ENCODE measurements at regions not wholly inside any gene's neighbourhood (a gene's known extent, or its start where the extent isn't known, plus 50 kb on each side); places are given as distances from the start of the nearest gene placed in this dataset.
"Not testable (repeated sequence)": the region's sequence is repeated elsewhere in the genome, so short reads cannot be mapped to it uniquely, and the experiment has no call there.

DNA sequence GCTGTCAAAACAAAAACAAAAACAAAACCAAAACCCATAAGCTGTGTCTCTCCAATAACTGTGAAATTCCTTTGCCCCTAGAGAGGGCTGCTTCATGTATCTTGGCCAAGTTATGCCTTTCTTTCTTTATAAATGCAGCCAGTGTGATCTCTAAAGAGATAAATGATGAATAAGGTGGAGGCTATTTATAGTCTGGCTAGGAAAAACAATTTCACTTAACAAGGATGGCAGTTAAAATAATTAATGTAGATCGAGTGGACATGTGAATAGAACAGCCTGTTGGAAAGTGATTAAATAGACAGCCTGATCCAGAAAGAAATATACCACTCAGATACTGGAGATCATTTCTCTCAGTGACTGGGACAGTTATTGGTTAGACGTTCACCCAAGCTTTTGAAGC lies 1666.9 kb upstream of the CELF4 start:
- no peak overlapping the region for H2AK5ac ChIP-seq (ENCODE audit: low read length, severe bottlenecking)
- no peaks in the 10 kb centered on the region for H3K79me1 ChIP-seq (replicated peaks; ENCODE audit: low read length, poor library complexity, severe bottlenecking)
- no peak overlapping the region for H2BK15ac ChIP-seq (ENCODE audit: low read depth, poor library complexity, severe bottlenecking)
- H2BK5ac ChIP-seq (ENCODE audit: low read depth, low read length, poor library complexity, severe bottlenecking) = no peak overlapping the region
- no peak overlapping the region for H2AFZ ChIP-seq (ENCODE audit: low read depth, low read length)
- H3K9me3 ChIP-seq (ENCODE audit: control insufficient read depth, low read length) = peaks cover 3% of the 10 kb centered on the region
- no peak overlapping the region for H3K23ac ChIP-seq (ENCODE audit: low read length in 2 of 2)
- H4K8ac ChIP-seq (ENCODE audit: low read length) = no peak overlapping the region
- no peaks in the 10 kb centered on the region for H3K4me1 ChIP-seq (ENCODE audit: control insufficient read depth, insufficient read depth, low read depth, low read length)
- no peak overlapping the region for H3K18ac ChIP-seq (ENCODE audit: low read depth in 1 of 2, low read length in 2 of 2)
- H4K91ac ChIP-seq (ENCODE audit: low read length) = no peak overlapping the region
- no peak overlapping the region for H3K4me2 ChIP-seq (ENCODE audit: low read length, poor library complexity, severe bottlenecking)
- no peak overlapping the region for H2BK12ac ChIP-seq (ENCODE audit: low read length in 2 of 2)
- 91% methylated on average over 2 of the region's 2 CpGs for WGBS
- H3K4ac ChIP-seq (ENCODE audit: low read depth in 1 of 2, low read length in 2 of 2) = no peak overlapping the region
- H3K27me3 ChIP-seq (ENCODE audit: control insufficient read depth in 1 of 2, insufficient read depth in 1 of 2, low read length in 2 of 2) = no peaks in the 10 kb centered on the region
- H3K27ac ChIP-seq (ENCODE audit: low read length, poor library complexity, severe bottlenecking) = no peak overlapping the region
- H3K14ac ChIP-seq (ENCODE audit: low read length in 2 of 2) = no peak overlapping the region
- H3K9ac ChIP-seq (ENCODE audit: low read length) = no peak overlapping the region
- no peak overlapping the region for H2BK120ac ChIP-seq (ENCODE audit: low read depth, low read length)
- H3K36me3 ChIP-seq (ENCODE audit: control insufficient read depth in 1 of 2, insufficient read depth in 2 of 2, low read depth in 1 of 2, low read length in 2 of 2) = no peaks in the 10 kb centered on the region
- no peak for DNase-seq
- H3K4me3 ChIP-seq (ENCODE audit: insufficient read depth in 1 of 2, low read depth in 1 of 2, low read length in 2 of 2) = no peak overlapping the region

DNA sequence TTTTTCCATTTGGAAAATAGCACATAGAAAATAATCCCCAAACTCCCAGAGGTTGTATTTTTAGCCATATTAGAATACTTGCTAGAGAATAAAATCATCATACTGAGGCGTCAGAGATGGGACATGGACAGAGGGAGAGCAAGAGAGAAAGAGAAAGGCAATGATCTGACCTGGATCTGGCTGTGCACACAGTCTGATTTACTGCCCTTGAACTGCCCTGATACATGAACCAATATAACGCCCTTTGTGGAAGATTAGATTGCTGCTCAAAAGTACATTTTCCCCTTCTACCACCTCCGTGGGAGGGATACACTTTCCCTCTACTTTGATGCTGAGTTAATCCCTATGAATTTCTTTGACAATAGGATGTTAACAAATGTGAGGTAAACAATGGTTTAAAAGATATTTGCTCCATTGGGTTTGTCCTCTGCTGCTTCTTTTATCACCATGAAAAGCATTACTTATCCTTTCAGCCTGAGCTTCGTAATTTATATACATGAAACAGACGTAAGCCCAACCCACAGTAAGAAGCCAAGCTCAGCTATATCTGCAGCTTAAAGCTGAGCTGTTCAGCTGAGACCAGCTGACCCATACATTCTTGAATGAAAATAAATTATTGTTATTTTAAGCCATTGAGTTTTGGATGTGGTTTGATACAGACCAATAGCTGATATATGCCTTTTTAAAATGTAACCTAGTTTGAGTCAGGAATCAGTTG lies 1664.6 kb upstream of the CELF4 start:
- Histone ChIP-seq H3K9ac (ENCODE audit: low read length) (no peak overlapping the region), H2BK5ac (ENCODE audit: low read depth, low read length, poor library complexity, severe bottlenecking) (no peak overlapping the region), H2AFZ (ENCODE audit: low read depth, low read length) (no peak overlapping the region), H3K18ac (ENCODE audit: low read depth in 1 of 2, low read length in 2 of 2) (no peak overlapping the region), H3K23ac (ENCODE audit: low read length in 2 of 2) (no peak overlapping the region), H4K91ac (ENCODE audit: low read length) (no peak overlapping the region), H3K27me3 (ENCODE audit: control insufficient read depth in 1 of 2, insufficient read depth in 1 of 2, low read length in 2 of 2) (no peaks in the 10 kb centered on the region), H3K4ac (ENCODE audit: low read depth in 1 of 2, low read length in 2 of 2) (no peak overlapping the region), H2BK12ac (ENCODE audit: low read length in 2 of 2) (no peak overlapping the region), H2BK15ac (ENCODE audit: low read depth, poor library complexity, severe bottlenecking) (no peak overlapping the region), H3K36me3 (ENCODE audit: control insufficient read depth in 1 of 2, insufficient read depth in 2 of 2, low read depth in 1 of 2, low read length in 2 of 2) (no peaks in the 10 kb centered on the region), H3K4me2 (ENCODE audit: low read length, poor library complexity, severe bottlenecking) (no peak overlapping the region), H3K79me1 (replicated peaks; ENCODE audit: low read length, poor library complexity, severe bottlenecking) (no peaks in the 10 kb centered on the region), H3K27ac (ENCODE audit: low read length, poor library complexity, severe bottlenecking) (no peak overlapping the region), H2BK120ac (ENCODE audit: low read depth, low read length) (no peak overlapping the region), H4K8ac (ENCODE audit: low read length) (no peak overlapping the region), H3K4me3 (ENCODE audit: insufficient read depth in 1 of 2, low read depth in 1 of 2, low read length in 2 of 2) (no peak overlapping the region), H3K4me1 (ENCODE audit: control insufficient read depth, insufficient read depth, low read depth, low read length) (no peaks in the 10 kb centered on the region), H2AK5ac (ENCODE audit: low read length, severe bottlenecking) (no peak overlapping the region), H3K14ac (ENCODE audit: low read length in 2 of 2) (no peak overlapping the region), H3K9me3 (ENCODE audit: control insufficient read depth, low read length) (no peaks in the 10 kb centered on the region)
- WGBS = 86% methylated on average over 4 of the region's 5 CpGs
- no peak for DNase-seq

- not testable (repeated sequence) for H2AK5ac ChIP-seq (ENCODE audit: low read length, severe bottlenecking); H3K27ac ChIP-seq (ENCODE audit: low read length, poor library complexity, severe bottlenecking); H3K4me1 ChIP-seq (ENCODE audit: control insufficient read depth, insufficient read depth, low read depth, low read length); H2BK120ac ChIP-seq (ENCODE audit: low read depth, low read length); H3K18ac ChIP-seq (ENCODE audit: low read depth in 1 of 2, low read length in 2 of 2); H3K36me3 ChIP-seq (ENCODE audit: control insufficient read depth in 1 of 2, insufficient read depth in 2 of 2, low read depth in 1 of 2, low read length in 2 of 2); H4K8ac ChIP-seq (ENCODE audit: low read length); H3K4ac ChIP-seq (ENCODE audit: low read depth in 1 of 2, low read length in 2 of 2); H3K9me3 ChIP-seq (ENCODE audit: control insufficient read depth, low read length); H2BK5ac ChIP-seq (ENCODE audit: low read depth, low read length, poor library complexity, severe bottlenecking); H2BK15ac ChIP-seq (ENCODE audit: low read depth, poor library complexity, severe bottlenecking); H3K14ac ChIP-seq (ENCODE audit: low read length in 2 of 2); H3K9ac ChIP-seq (ENCODE audit: low read length); H4K91ac ChIP-seq (ENCODE audit: low read length); H3K4me2 ChIP-seq (ENCODE audit: low read length, poor library complexity, severe bottlenecking); DNase-seq; H3K23ac ChIP-seq (ENCODE audit: low read length in 2 of 2); H2BK12ac ChIP-seq (ENCODE audit: low read length in 2 of 2); H2AFZ ChIP-seq (ENCODE audit: low read depth, low read length); H3K79me1 ChIP-seq (replicated peaks; ENCODE audit: low read length, poor library complexity, severe bottlenecking); H3K4me3 ChIP-seq (ENCODE audit: insufficient read depth in 1 of 2, low read depth in 1 of 2, low read length in 2 of 2); H3K27me3 ChIP-seq (ENCODE audit: control insufficient read depth in 1 of 2, insufficient read depth in 1 of 2, low read length in 2 of 2)
- 91% methylated on average over 2 of the region's 2 CpGs for WGBS
Observed at GRCh38 chr18:39227769-39228168, 1662.2 kb upstream of the CELF4 start.

DNA sequence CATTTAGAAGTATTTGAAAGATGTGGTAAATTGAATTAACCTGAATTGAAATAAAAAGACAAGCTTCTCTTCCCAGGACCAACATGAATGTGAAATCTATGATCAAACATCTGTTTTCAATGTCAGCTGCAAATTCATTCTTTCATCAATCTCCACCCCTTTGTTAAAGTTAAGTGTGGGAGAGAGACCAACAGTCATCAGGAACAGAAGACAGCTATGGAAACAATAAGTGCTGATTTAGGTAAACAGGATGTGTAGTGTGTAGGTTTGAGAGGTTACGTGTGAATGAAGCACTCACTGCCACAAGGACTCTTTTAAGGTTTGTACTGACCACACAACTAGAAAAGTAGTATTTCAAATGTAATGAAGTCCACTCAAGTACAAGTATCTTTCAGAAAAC lies 1659.8 kb upstream of the CELF4 start:
- H3K79me1 ChIP-seq (replicated peaks; ENCODE audit: low read length, poor library complexity, severe bottlenecking) = no peaks in the 10 kb centered on the region
- H3K23ac ChIP-seq (ENCODE audit: low read length in 2 of 2) = no peak overlapping the region
- H2BK120ac ChIP-seq (ENCODE audit: low read depth, low read length) = no peak overlapping the region
- DNase-seq = no peak
- no peaks in the 10 kb centered on the region for H3K9me3 ChIP-seq (ENCODE audit: control insufficient read depth, low read length)
- WGBS = no CpG with 5 or more reads among the region's 1 CpG
- no peak overlapping the region for H2BK5ac ChIP-seq (ENCODE audit: low read depth, low read length, poor library complexity, severe bottlenecking)
- H3K18ac ChIP-seq (ENCODE audit: low read depth in 1 of 2, low read length in 2 of 2) = no peak overlapping the region
- no peak overlapping the region for H3K9ac ChIP-seq (ENCODE audit: low read length)
- H4K8ac ChIP-seq (ENCODE audit: low read length) = no peak overlapping the region
- no peak overlapping the region for H3K14ac ChIP-seq (ENCODE audit: low read length in 2 of 2)
- no peak overlapping the region for H3K4me2 ChIP-seq (ENCODE audit: low read length, poor library complexity, severe bottlenecking)
- no peak overlapping the region for H3K4ac ChIP-seq (ENCODE audit: low read depth in 1 of 2, low read length in 2 of 2)
- no peak overlapping the region for H2BK15ac ChIP-seq (ENCODE audit: low read depth, poor library complexity, severe bottlenecking)
- H2AK5ac ChIP-seq (ENCODE audit: low read length, severe bottlenecking) = no peak overlapping the region
- H3K27ac ChIP-seq (ENCODE audit: low read length, poor library complexity, severe bottlenecking) = no peak overlapping the region
- H2AFZ ChIP-seq (ENCODE audit: low read depth, low read length) = no peak overlapping the region
- H2BK12ac ChIP-seq (ENCODE audit: low read length in 2 of 2) = no peak overlapping the region
- H3K27me3 ChIP-seq (ENCODE audit: control insufficient read depth in 1 of 2, insufficient read depth in 1 of 2, low read length in 2 of 2) = no peaks in the 10 kb centered on the region
- no peaks in the 10 kb centered on the region for H3K4me1 ChIP-seq (ENCODE audit: control insufficient read depth, insufficient read depth, low read depth, low read length)
- H3K36me3 ChIP-seq (ENCODE audit: control insufficient read depth in 1 of 2, insufficient read depth in 2 of 2, low read depth in 1 of 2, low read length in 2 of 2) = no peaks in the 10 kb centered on the region
- no peak overlapping the region for H4K91ac ChIP-seq (ENCODE audit: low read length)
- no peak overlapping the region for H3K4me3 ChIP-seq (ENCODE audit: insufficient read depth in 1 of 2, low read depth in 1 of 2, low read length in 2 of 2)
